Middle frontal gyrus (tissue), 1 donor: ENCODE measurements at regions not wholly inside any gene's neighbourhood (a gene's known extent, or its start where the extent isn't known, plus 50 kb on each side); places are given as distances from the start of the nearest gene placed in this dataset.
"Not testable (repeated sequence)": the region's sequence is repeated elsewhere in the genome, so short reads cannot be mapped to it uniquely, and the experiment has no call there.

Experiments used
- DNase-seq: peaks from one replicate; pipeline ENCODE4 v3.0.0-alpha.2; 2015; ENCODE audit warnings: low spot score; ENCODE audit errors: extremely low spot score

DNA sequence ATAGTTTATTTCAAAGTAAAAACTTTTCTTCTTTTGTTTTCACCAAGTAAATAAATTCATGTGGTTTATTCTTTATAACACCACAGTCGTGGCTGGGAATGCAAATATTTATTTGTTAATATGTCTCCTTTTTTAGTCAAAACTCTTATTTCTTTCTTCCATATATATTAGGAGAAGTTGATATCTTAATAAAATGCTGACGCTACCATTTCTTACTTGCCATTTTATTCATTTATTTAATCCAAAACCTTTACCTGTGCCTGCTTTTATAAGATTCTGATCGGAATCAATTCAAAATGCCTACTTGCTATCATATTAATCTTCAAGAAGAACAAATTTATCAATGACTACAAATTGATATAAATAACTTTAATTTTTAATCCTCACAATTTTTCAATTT is 362.9 kb upstream of the FSIP2 start:
- DNase-seq: no peak

GRCh38 chr2:185381631-185382030 is 357.0 kb upstream of the FSIP2 start:
- DNase-seq: no peak

DNA sequence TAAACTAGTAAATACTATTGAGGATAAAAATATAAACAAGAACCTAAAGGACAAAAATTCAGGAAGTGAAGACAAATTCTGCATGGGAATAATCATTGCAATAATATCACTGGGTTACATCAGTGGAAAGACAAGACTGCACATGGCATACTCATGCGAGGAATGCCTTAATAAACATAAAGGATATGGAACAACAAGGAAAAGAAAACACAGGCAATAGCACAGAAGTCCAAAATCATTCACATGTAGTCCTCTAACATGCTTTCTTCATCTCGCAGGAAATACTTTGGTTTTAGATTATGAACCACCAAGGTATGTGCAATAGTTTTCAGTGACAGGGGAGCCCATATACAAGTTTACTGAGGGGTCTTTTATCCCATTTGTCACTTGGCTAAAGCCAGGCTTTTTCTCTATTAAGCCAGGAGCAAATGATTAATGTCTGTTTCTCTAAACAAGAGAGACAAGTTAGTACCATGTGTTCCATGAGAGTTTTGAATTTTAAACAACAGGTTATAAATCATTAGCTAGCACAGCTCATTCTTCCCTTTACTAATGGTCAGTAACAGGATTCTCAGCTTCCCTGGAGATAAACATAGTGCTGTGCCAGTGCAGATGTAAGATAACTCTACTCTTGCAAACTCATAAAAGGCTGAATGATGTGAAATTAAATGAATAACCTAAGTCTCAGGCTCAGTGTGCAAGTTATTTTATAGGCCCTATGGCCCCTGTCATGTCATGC is 353.6 kb upstream of the FSIP2 start:
- DNase-seq: no peak

GRCh38 chr2:185388226-185388625 is 350.4 kb upstream of the FSIP2 start:
- DNase-seq: no peak

GRCh38 chr2:185391543-185391942 is 347.1 kb upstream of the FSIP2 start:
- no peak for DNase-seq

DNA sequence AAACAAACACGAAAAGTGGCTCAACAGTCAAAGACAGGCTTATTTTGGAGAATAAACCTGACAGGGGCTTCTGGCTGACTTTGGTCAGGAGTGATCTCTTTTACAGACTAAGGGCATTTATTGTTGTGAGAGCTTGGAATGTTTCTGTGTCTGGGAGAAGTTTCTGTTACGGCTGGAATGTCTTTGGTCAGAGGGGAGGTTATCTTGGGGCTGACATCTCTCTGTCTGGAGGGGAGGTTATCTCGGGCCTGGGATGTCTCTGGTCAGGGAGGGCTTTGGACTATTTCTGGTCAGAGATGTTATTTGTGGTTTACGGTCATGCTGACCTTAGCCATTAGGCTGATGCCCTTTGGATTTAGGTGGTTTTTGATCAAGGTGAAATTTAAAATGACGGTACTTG is 345.5 kb upstream of the FSIP2 start:
- DNase-seq: no peak

- DNase-seq: no peak
Observed at GRCh38 chr2:185402474-185402873, 336.1 kb upstream of the FSIP2 start.

GRCh38 chr2:185404578-185404977 is 334.0 kb upstream of the FSIP2 start:
- no peak for DNase-seq

- no peak for DNase-seq
Observed at GRCh38 chr2:185417111-185417510, 321.5 kb upstream of the FSIP2 start.

DNA sequence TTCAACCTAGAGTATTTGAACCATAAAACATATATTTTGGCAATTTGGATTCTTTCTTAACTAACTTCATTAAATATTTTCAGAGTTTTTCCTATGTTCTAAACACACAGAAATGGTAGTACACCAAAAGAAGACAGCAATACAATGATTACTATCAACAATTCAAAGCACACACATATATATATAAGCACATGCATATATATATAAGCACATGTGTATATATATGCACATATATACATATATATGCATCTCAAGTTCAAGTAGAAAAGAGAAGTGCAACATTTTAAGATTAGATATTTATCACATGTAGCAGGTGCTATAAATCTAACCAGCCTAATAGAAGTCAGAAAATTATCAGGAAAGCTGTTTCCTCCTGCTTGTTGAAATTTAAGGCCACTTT is 320.9 kb upstream of the FSIP2 start:
- DNase-seq: no peak

DNA sequence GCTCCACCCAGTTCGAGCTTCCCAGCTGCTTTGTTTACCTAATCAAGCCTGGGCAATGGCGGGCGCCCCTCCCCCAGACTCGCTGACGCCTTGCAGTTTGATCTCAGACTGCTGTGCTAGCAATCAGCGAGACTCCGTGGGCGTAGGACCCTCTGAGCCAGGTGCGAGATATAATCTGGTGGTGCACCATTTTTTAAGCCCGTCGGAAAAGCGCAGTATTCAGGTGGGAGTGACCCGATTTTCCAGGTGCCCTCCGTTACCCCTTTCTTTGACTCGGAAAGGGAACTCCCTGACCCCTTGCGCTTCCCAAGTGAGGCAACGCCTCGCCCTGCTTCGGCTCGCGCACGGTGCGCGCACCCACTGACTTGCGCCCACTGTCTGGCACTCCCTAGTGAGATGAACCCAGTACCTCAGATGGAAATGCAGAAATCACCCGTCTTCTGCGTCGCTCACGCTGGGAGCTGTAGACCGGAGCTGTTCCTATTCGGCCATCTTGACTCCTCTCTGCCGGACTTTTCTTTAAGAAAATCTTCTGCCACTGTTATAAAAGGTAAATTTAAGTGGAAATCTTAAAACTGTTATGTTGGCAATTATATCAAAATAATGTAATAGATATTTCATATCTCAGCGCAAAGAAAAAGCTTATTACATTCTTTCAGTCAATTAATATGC is 313.5 kb upstream of the FSIP2 start:
- DNase-seq: not testable (repeated sequence)

DNA sequence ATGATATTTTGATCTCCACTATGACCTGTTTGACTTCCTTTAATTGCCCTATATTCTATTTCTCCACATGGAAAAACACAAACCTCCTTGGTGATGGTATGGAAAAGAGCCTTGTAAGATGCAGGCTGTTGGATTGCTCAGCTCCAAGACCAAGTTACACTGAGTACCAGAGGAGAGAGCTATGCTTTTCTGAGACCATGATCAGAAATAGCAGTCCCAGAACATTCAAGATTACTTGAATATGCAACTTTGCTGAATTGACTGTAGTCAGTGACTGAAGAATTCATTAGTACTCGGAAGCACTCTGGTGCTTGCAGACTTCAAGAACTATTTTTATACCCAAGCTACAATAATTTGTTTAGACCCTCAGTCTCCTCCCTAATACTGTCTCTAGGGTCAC is 310.6 kb upstream of the FSIP2 start:
- no peak for DNase-seq

DNA sequence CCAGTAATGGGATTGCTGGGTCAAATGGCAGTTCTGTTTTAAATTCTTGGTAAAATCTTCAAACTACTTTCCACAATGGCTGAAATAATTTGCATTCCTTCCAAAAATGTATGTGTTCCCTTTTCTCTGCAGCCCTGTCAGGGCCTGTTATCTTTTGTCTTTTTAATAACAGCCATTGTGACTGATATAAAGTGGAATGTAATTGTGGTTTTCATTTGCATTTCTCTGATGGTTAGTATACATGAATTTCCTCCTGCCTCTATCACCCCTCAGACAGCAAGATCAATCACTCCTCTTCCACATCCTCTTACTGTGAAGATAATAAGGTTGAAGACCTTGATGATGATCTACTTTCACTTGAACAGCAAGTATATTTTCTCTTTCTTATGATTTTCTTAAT is 304.8 kb upstream of the FSIP2 start:
- no peak for DNase-seq

DNA sequence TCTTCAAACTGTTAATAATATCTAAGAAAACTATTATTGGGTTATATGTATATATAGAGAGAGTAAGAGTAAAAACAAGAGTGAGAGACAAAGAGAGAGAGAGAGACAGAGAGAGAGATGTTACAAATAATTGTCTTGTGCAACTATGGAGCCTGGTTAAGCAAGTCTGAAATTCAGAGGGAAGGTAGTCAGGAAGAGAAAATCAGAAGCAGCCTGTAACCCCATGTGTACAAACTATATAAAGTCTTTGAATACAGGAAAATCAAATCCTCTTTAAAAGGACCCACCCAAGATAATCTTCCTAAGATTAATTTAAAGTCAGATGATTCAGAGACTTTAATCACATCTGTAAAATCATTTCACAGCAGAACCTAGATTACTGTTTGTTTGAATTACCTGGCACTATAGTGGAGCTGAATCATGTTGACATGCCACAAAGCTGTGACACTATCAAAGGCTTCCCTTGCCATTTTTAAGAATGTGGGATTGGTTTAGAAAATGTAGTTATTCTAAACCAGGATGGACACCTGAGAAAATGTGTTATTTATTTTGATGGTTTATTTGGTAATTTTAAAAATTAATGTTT is 301.7 kb upstream of the FSIP2 start:
- no peak for DNase-seq

DNA sequence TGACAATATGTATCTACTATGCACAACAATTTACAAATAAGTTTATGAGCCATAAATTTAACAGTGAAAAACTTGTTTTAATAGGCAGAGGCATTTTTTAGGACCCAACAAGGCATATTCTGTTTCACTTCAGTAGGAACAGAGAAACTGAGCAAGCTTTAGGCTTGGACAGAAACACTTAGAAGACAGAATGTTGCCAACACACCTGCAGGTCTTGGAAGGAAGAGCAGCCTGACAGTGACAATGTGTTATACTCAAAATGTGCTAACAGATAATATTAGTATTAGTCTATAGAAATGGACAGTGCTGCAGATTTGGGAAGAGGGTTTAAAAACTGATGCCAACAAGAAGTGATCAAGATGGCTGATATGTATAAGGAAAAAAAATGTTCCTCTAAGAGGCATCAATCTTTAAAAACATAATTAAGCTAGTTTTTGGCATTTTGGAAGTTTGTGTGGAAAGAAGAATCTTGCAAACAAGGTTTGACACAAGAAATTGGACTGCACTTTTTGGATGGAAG is 297.1 kb upstream of the FSIP2 start:
- DNase-seq: no peak

- no peak for DNase-seq
Observed at GRCh38 chr2:185456517-185456916, 282.1 kb upstream of the FSIP2 start.

DNA sequence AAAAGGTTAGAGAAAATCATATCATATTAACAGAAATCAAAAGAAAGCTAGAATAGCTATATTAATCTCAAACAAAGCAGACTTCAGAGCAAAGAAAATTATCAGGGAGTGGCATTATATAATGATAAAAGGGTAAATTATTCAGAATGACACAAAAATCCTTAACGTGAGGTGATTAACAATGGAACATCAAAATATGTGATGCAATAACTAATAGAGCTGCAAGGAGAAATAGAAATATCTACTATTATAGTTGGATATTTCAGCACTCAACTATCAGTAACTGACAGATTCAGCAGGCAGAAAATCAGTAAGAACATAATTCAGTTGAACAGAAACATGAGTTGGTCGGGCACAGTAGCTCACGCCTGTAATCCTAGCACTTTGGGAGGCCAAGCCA is 275.1 kb upstream of the FSIP2 start:
- DNase-seq: no peak

GRCh38 chr2:185466915-185467314 is 271.7 kb upstream of the FSIP2 start:
- DNase-seq: no peak

- no peak for DNase-seq
Observed at GRCh38 chr2:185471441-185471840, 267.2 kb upstream of the FSIP2 start.

GRCh38 chr2:185472574-185472973 is 266.0 kb upstream of the FSIP2 start:
- no peak for DNase-seq

DNA sequence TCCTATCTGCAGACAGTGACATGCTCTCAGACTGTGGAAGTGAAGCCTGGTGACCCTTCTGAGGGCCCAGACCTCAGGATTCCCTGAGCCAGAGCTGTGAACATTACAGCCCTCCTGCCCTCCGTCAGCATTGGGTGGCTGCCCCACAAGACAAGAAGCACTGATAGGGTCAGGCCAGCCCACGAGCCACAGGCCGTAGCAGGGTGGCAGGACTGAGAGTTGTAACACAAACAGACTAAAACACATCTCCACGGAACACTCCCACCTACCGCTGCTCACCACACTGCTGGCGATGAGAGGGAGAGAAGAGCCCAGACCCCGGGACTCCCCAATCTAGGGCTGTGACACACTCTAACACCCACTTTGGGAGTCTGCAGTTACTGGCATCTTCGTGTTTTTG is 264.8 kb upstream of the FSIP2 start:
- no peak for DNase-seq

DNA sequence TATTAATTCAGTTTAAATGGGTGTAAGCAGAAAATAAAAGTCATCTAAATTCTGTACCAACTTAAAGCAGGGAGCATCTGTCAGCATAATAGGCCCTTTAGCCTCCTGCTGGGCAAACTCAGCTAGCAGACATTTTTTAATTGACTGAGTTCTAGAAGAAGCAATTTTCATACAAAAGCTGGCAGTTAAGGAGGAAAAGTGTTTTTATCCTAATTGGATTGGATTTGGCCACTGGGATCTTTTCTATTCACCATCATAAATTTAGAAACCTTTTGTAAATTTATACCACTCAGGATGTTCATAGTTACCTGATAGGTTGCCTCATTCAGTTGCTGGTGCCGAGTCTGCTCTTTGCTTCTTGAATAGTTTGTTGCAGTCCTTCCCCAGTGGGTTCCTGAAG is 262.7 kb upstream of the FSIP2 start:
- DNase-seq: no peak

DNA sequence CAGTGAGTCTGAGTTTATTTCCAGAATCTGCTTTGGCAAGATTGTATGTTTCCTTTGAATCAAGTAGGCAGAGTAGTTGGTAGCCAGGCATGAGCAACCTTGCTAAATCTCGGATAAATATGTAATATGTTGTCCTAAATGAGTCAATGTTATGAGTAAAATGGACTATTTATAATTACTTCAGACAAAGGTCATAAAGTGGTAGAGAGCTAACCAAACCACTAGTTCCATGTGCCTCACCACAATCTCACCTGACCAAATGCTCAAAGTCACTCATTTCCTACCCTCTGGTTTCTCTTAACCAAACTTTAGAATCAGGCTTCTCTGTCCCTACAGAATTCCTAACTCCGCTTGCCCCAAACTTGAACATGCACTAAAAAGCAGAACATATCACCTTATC is 261.2 kb upstream of the FSIP2 start:
- DNase-seq: no peak
